ENCODE measurements at regions not wholly inside any gene's neighbourhood (a gene's known extent, or its start where the extent isn't known, plus 50 kb on each side); places are given as distances from the start of the nearest gene placed in this dataset.

GRCh38 chr7:92888-93672 is 99.3 kb upstream of the FAM20C start:
- 67 to 84% (median 73%) methylated on average over 27 of the region's 27 CpGs for WGBS, 3 donors
- no peak for TF ChIP-seq CTCF (IDR thresholded peaks at IDR 0.05)
- no peaks in the 10 kb centered on the region for H3K36me3 ChIP-seq (ENCODE audit: insufficient read depth in 1 of 2, low read depth in 1 of 2)
- DNase-seq (no peak), ATAC-seq (no peak)
- H3K27ac ChIP-seq = no peak overlapping the region
- no peaks in the 10 kb centered on the region for H3K27me3 ChIP-seq (ENCODE audit: insufficient read depth in 3 of 3, low read length in 2 of 3)
- H3K4me3 ChIP-seq = no peak overlapping the region
- peaks cover 18% of the 10 kb centered on the region for H3K4me1 ChIP-seq
- H3K9me3 ChIP-seq = peaks cover 5% of the 10 kb centered on the region
- intact Hi-C loops (cut with DNase I) = no loop called here

- H3K27me3 ChIP-seq (ENCODE audit: insufficient read depth in 3 of 3, low read length in 2 of 3) = no peaks in the 10 kb centered on the region
- no peak for TF ChIP-seq CTCF (IDR thresholded peaks at IDR 0.05)
- 96 to 100% (median 96%) methylated on average over 6 of the region's 6 CpGs for WGBS, 3 donors
- H3K36me3 ChIP-seq (ENCODE audit: insufficient read depth in 1 of 2, low read depth in 1 of 2) = no peaks in the 10 kb centered on the region
- DNase-seq (no peak), ATAC-seq (no peak)
- no peak overlapping the region for H3K27ac ChIP-seq
- intact Hi-C loops (cut with DNase I) = no loop called here
- H3K4me1 ChIP-seq = peaks cover 13% of the 10 kb centered on the region
- peaks cover 10% of the 10 kb centered on the region for H3K9me3 ChIP-seq
- no peak overlapping the region for H3K4me3 ChIP-seq
Observed at GRCh38 chr7:94251-94801, 98.0 kb upstream of the FAM20C start.

- 75 to 84% (median 81%) methylated on average over 8 of the region's 8 CpGs for WGBS, 3 donors
- no peak for ATAC-seq
- peaks cover 4% of the 10 kb centered on the region for H3K4me1 ChIP-seq
- H3K27me3 ChIP-seq (ENCODE audit: insufficient read depth in 3 of 3, low read length in 2 of 3) = no peaks in the 10 kb centered on the region
- peaks cover 10% of the 10 kb centered on the region for H3K9me3 ChIP-seq
- H3K27ac ChIP-seq = no peak overlapping the region
- no peak overlapping the region for H3K4me3 ChIP-seq
- no peak for TF ChIP-seq CTCF (IDR thresholded peaks at IDR 0.05)
- intact Hi-C loops (cut with DNase I) = no loop called here
- H3K36me3 ChIP-seq (ENCODE audit: insufficient read depth in 1 of 2, low read depth in 1 of 2) = no peaks in the 10 kb centered on the region
- no peak for DNase-seq
Observed at GRCh38 chr7:95180-95862, 97.0 kb upstream of the FAM20C start.

- WGBS, 3 donors = 70 to 76% (median 75%) methylated on average over 8 of the region's 8 CpGs
- H3K27ac ChIP-seq = no peak overlapping the region
- H3K9me3 ChIP-seq = peaks cover 10% of the 10 kb centered on the region
- intact Hi-C loops (cut with DNase I) = no loop called here
- no peak for DNase-seq
- no peak overlapping the region for H3K4me3 ChIP-seq
- no peak for ATAC-seq
- TF ChIP-seq CTCF (IDR thresholded peaks at IDR 0.05) = no peak
- no peaks in the 10 kb centered on the region for H3K27me3 ChIP-seq (ENCODE audit: insufficient read depth in 3 of 3, low read length in 2 of 3)
- H3K4me1 ChIP-seq = no peaks in the 10 kb centered on the region
- H3K36me3 ChIP-seq (ENCODE audit: insufficient read depth in 1 of 2, low read depth in 1 of 2) = no peaks in the 10 kb centered on the region
Observed at GRCh38 chr7:95863-96260, 96.5 kb upstream of the FAM20C start.
